ENCODE measurements at regions not wholly inside any gene's neighbourhood (a gene's known extent, or its start where the extent isn't known, plus 50 kb on each side); places are given as distances from the start of the nearest gene placed in this dataset.
"Not testable (repeated sequence)": the region's sequence is repeated elsewhere in the genome, so short reads cannot be mapped to it uniquely, and the experiment has no call there.

DNA sequence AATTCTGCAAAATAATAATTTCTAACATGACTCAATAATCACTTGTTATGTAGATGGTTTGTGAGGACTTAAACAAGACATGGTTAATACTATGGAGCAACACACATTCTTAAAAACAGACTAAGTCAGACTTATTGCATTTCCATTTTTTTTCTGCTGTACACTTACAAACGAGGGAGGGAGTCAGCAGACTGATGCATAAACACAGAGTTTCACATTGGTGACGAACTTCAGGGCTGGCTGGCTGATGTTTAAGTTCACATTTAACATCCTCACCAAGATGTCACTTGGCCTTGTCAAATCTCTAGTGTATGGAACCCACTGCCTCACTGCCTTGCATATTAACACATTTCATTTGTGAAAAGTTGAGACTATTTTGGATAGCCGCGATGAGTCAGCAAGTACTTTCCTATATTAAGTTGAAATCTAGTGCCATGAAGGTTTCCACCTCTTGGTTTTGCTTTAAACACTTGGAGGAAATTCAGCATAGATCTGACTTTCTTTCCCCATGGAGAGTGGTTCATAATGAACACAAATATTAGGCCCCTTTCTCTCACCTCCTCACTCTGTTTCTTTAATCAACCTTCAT lies 337.5 kb upstream of the RUNX1 start:
- no peak for DNase-seq

GRCh38 chr21:35384375-35384774 lies 335.3 kb upstream of the RUNX1 start:
- DNase-seq, result no peak

DNA sequence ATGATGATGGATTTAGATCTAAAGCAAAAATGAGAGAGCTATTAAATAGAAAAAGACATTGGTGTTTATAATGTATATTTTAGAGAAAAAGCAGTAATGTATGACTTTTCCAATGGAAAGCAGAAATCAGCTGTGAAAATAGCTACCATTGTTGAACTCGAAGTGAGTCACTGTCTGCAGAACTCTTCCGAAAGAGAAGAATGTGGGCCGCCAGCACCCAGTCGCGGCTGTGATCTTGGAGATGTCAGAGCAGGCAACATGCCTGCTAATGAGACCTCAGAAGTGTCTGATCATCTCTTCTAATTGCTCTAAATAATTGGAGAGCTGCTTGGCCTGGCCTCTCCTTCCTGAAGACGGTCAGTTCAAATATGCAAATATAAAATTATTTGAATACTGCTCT lies 333.6 kb upstream of the RUNX1 start:
- DNase-seq, result no peak

- no peak for DNase-seq
Measured at GRCh38 chr21:35381743-35382310, 332.7 kb upstream of the RUNX1 start.

GRCh38 chr21:35380304-35380703 lies 331.2 kb upstream of the RUNX1 start:
- DNase-seq, result not testable (repeated sequence)

DNA sequence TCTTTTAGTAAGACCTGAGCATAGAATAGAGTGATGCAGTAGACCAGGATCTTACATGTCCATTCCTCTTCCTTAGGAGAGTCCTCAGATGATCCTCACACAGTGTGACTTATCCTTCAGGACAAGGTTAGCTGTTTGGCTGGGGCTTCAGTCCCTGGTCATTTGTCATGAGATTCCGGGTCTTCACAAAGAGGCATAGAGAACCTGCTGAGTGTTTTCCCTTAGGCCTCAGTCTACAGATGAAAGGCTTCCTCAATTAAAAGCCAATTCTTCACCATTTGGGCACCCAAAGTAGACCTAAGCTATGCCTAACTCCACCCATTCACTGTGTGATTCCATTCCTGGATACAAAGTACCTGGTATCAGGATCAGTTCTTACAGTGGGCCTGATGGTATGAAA lies 329.8 kb upstream of the RUNX1 start:
- no peak for DNase-seq

DNA sequence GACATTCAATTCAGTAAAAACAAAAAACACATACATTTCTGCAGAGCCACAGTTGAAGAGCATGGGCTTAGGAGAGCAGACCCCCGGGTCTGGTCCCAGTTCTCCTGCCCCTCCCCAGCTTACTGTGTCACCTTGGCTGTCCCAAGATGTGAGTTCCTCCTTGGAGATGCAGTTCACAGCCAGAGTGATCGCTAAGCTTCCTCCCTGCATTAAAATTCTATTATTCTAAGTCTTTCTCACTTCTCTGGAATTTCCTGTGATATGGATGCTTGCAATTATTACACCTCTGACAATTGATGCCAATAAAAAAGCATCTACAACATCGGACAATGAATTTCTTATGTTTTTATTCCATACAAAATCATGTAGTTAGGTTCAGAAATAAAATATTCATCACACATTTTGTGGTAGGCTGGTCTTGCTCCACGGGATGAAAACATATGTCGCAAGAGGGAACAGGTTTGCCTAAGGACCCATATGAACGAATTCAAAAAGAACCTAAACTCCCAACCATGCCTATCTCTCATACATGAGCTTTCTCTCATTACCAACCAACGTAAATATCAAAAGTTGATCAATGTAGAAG lies 328.5 kb upstream of the RUNX1 start:
- DNase-seq, result peak; percentile 34

GRCh38 chr21:35376406-35377135 lies 327.5 kb upstream of the RUNX1 start:
- no peak for DNase-seq

DNA sequence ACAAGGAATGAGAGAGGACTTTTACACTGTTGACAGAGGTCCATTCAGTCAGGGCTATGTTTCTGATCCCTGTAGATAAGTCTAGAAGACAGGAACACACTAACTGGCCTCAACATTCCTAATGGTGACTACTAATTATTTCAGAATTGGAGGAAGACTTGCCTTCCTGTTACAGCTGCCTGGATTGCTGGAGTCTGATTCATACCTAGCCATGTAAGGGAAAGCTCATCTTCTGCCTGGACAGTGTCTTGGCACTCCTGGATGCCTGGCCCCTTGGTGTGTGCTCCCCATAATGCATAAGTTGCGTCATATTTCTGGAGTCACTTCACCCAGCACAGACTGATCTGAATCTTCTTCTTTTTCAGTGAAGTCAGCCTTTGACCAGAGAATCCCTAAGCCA lies 326.0 kb upstream of the RUNX1 start:
- peak; percentile 96 for DNase-seq

- no peak for DNase-seq
Measured at GRCh38 chr21:35373998-35374397, 324.9 kb upstream of the RUNX1 start.

GRCh38 chr21:35372201-35372600 lies 323.1 kb upstream of the RUNX1 start:
- no peak for DNase-seq

GRCh38 chr21:35370671-35371070 lies 321.6 kb upstream of the RUNX1 start:
- no peak for DNase-seq

DNA sequence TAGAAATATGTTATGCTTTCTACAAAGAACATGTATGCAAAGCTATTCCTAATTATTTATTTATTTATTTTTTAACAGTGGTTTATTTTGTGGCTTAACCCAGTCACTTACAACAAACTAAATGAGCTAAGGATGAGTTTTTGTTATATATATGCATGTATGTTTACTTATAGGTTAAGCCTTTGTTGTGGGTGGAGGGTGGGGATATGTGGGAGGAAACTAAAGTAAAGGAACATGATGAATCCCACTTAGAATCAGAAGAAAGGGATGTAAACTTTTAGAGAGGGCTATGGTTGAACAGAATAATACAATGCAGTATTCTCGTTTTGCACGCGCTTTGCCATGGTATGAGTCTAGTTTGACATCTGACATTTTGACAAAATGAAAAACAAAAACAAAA lies 321.0 kb upstream of the RUNX1 start:
- no peak for DNase-seq

- no peak for DNase-seq
Measured at GRCh38 chr21:35368326-35368725, 319.2 kb upstream of the RUNX1 start.

GRCh38 chr21:35367553-35367952 lies 318.5 kb upstream of the RUNX1 start:
- no peak for DNase-seq

DNA sequence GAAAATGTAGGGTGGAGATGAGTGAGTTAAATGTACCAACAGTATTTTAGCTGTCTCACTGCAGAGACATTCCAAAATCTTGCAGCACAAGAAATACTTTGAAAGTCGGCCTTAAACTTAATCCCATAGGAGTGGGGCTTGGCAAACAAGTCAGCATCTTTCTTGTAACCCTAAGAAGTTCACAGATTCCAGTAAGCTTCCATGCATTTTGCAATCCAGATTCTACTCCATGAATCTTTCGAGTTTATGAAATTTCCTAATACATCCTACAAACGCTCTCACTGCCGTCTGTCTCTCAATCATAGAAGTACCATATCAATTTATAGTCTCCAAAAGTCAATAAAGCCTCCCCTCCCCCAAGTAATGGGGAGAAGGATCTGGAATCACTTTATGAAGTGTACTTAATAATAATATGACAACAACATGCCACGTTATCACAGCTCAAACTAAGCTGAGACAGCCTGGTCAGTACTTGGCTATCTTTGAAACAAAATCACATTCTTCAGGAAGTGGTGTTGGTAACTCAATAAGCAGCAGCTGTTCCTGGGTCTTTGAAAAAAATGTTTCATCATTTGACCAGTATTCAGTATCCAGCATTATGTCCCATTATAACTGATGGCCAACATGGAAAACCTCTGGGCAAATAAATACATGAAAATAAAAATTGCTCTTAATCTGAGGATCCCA lies 317.4 kb upstream of the RUNX1 start:
- peak; percentile 94 for DNase-seq

DNA sequence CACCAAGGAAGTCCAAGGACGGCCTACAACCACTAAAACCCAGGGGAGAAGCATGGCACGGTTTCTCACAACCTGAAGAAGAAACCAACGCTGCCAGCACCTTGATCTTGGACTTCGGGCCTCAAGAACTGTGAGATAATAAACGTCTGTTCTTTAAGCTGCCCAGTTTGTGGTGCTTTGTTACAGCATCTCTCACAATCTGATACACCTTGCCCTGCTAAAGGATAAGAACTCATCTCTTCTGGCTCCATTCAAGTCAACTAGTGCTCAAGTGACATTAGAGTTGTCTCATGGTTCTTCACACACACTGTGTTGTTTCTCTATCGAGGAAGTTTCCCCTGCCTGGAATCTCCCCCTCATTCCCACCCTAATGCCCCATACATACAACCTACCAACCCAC lies 314.4 kb upstream of the RUNX1 start:
- DNase-seq, result no peak

GRCh38 chr21:35361988-35362387 lies 312.9 kb upstream of the RUNX1 start:
- DNase-seq, result no peak

- DNase-seq, result no peak
Measured at GRCh38 chr21:35360870-35361570, 311.9 kb upstream of the RUNX1 start.

GRCh38 chr21:35359076-35359475 lies 310.0 kb upstream of the RUNX1 start:
- DNase-seq, result peak; percentile 45

DNA sequence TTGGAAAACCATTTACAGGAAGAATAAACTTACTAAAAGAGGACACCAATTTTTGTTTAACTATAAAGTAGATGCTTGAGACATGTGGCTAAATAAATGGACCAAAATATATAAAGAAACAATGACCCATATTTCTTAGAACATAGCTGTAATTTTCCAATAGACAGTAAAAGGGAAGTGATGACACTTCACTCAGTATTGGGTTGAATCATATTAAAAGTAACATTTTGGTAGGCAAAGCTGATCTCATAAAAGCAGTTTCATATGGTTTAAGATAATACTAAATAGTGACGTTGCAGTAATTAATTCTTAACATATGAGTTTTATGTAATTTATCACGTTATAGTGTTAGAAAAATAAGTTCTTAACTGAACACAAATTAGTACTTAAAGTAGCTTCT lies 308.9 kb upstream of the RUNX1 start:
- DNase-seq, result no peak

- peak; percentile 52 for DNase-seq
Measured at GRCh38 chr21:35357041-35357780, 308.1 kb upstream of the RUNX1 start.
